Endothelial cell of umbilical vein (primary cell): ENCODE measurements at regions not wholly inside any gene's neighbourhood (a gene's known extent, or its start where the extent isn't known, plus 50 kb on each side); places are given as distances from the start of the nearest gene placed in this dataset.

Experiments
- BruUV-seq: library from RNA; stranded (reverse); fragments of 400-500 nt; replicated peaks from 2 replicates; lab custom pipeline; 2021; lab: Mats Ljungman, UMichigan
- CTCF ChIA-PET: fragments of 300-600, 350-600 bp; sonication (Branson Sonifier 250); formaldehyde crosslinking; loops from one replicate; lab custom pipeline; 2021; ENCODE audit warnings: antibody characterized with exemption, inconsistent platforms; lab: Charles Lee
- POLR2A ChIA-PET: fragments of 300-600, 350-600 bp; sonication (Branson Sonifier 250); formaldehyde crosslinking; loops from one replicate; lab custom pipeline; 2021; ENCODE audit warnings: antibody characterized with exemption, inconsistent platforms; lab: Charles Lee
- DNase-seq: peaks from one replicate; pipeline ENCODE4 v3.0.0-alpha.2; 2011; ENCODE audit warnings: low read depth, low spot score
- FAIRE-seq: peaks from 2 replicates; lab custom pipeline; 2011; peaks lifted over from hg19 to GRCh38; lab: Jason Lieb, UNC
- H2AFZ ChIP-seq: 2 replicates; pipeline ENCODE4 v1.6.0; 2012; ENCODE audit warnings: low read depth, low read length, control low read depth, inconsistent platforms
- H3K27ac ChIP-seq: 2 replicates; pipeline ENCODE4 v1.5.1; 2011; ENCODE audit warnings: low read depth, mild to moderate bottlenecking, control low read depth, low read length, moderate library complexity; ENCODE audit not compliant: insufficient read depth
- H3K27me3 ChIP-seq, 2 experiments: 2 replicates each; pipeline versions ENCODE4 v1.6.0 to v1.6.1; 2011; ENCODE audit warnings: low read length in 2 of 2, mixed read lengths in 1 of 2; ENCODE audit not compliant: control insufficient read depth in 2 of 2, insufficient read depth in 2 of 2
- H3K36me3 ChIP-seq, 2 experiments: 2 replicates in 1 of 2; 3 replicates in 1 of 2; pipeline ENCODE4 v1.5.1; 2011; ENCODE audit warnings: low read length in 2 of 2, mild to moderate bottlenecking in 1 of 2, moderate library complexity in 1 of 2; ENCODE audit not compliant: control insufficient read depth in 2 of 2, insufficient read depth in 2 of 2; ENCODE audit errors: extremely low read depth in 1 of 2
- H3K4me1 ChIP-seq: 3 replicates; pipeline ENCODE4 v1.5.1; 2011; ENCODE audit warnings: mild to moderate bottlenecking, low read length; ENCODE audit not compliant: control insufficient read depth, insufficient read depth; ENCODE audit errors: extremely low read depth
- H3K4me2 ChIP-seq: 2 replicates; pipeline ENCODE4 v1.6.1; 2011; ENCODE audit warnings: low read length, control low read depth, mixed read lengths; ENCODE audit not compliant: insufficient read depth
- H3K4me3 ChIP-seq, 3 experiments: fragments of 200-600 bp in 1 of 3; sonication (generic), shearing (Covaris generic) in 1 of 3; replicated peaks in 1 of 3; 2 replicates each; pipeline ENCODE4 v1.5.1; 2011 to 2016; ENCODE audit warnings: control low read depth in 3 of 3, low read length in 3 of 3, mild to moderate bottlenecking in 2 of 3, inconsistent platforms in 1 of 3, low read depth in 1 of 3, moderate library complexity in 1 of 3; ENCODE audit not compliant: insufficient read depth in 1 of 3
- H3K79me2 ChIP-seq: 2 replicates; pipeline ENCODE4 v1.6.0; 2012; ENCODE audit warnings: low read length, inconsistent platforms; ENCODE audit not compliant: control insufficient read depth, insufficient read depth
- H3K9ac ChIP-seq: replicated peaks from 2 replicates; pipeline ENCODE3; 2011; ENCODE audit warnings: low read length, control low read depth; ENCODE audit not compliant: insufficient read depth; ENCODE audit errors: extremely low read depth
- H3K9me1 ChIP-seq: replicated peaks from 3 replicates; pipeline ENCODE4 v1.6.0; 2011; ENCODE audit warnings: mild to moderate bottlenecking, low read length; ENCODE audit not compliant: control insufficient read depth, insufficient read depth; ENCODE audit errors: extremely low read depth
- H3K9me3 ChIP-seq: replicated peaks from 2 replicates; pipeline ENCODE4 v1.5.1; 2012; ENCODE audit warnings: low read length, inconsistent platforms; ENCODE audit not compliant: control insufficient read depth, insufficient read depth
- H4K20me1 ChIP-seq: replicated peaks from 2 replicates; pipeline ENCODE3; 2011; ENCODE audit warnings: mild to moderate bottlenecking, low read length; ENCODE audit not compliant: control insufficient read depth, insufficient read depth; ENCODE audit errors: extremely low read depth
- EZH2 ChIP-seq: IDR thresholded peaks from 2 replicates; pipeline ENCODE4 v1.6.1; 2012; ENCODE audit warnings: borderline replicate concordance, low read depth, mild to moderate bottlenecking, moderate library complexity, low read length, inconsistent platforms; ENCODE audit not compliant: severe bottlenecking
- FOS ChIP-seq: IDR thresholded peaks from 2 replicates; pipeline ENCODE4 v1.6.1; 2011; ENCODE audit warnings: mild to moderate bottlenecking, low read length, moderate library complexity, borderline replicate concordance; ENCODE audit not compliant: insufficient read depth
- GATA2 ChIP-seq: IDR thresholded peaks from 2 replicates; pipeline ENCODE4 v1.7.0; 2011; ENCODE audit warnings: low read depth, mild to moderate bottlenecking, moderate library complexity, mixed read lengths, low read length; ENCODE audit not compliant: insufficient read length, insufficient read depth
- JUN ChIP-seq: IDR thresholded peaks from 2 replicates; pipeline ENCODE4 v1.6.1; 2011; ENCODE audit warnings: borderline replicate concordance, low read depth; ENCODE audit not compliant: insufficient read length, insufficient read depth
- MAX ChIP-seq: IDR thresholded peaks from 2 replicates; pipeline ENCODE4 v1.6.1; 2011; ENCODE audit not compliant: insufficient read depth, insufficient read length
- MYC ChIP-seq: IDR thresholded peaks from one replicate; pipeline ENCODE4 v1.6.1; 2011; ENCODE audit warnings: mild to moderate bottlenecking, low read depth, low read length
- POLR2A ChIP-seq: IDR thresholded peaks from 2 replicates; pipeline ENCODE4 v1.6.1; 2012; ENCODE audit warnings: low read depth, mild to moderate bottlenecking, control low read depth, low read length
- POLR2AphosphoS5 ChIP-seq: IDR thresholded peaks from 2 replicates; pipeline ENCODE4 v1.6.1; 2012; ENCODE audit warnings: low read depth, mild to moderate bottlenecking, control low read depth, low read length, moderate library complexity; ENCODE audit not compliant: insufficient read depth
- dilution Hi-C: fragments of 300-500 bp; cut with MboI; formaldehyde crosslinking; loops from one replicate; pipeline ENCODE4 v1.15.0; 2019; ENCODE audit warnings: low sequenced_read_pairs; ENCODE audit not compliant: extremely low pct_ligation_motif_present
- intact Hi-C: fragments of 100-400 bp; cut with micrococcal nuclease; formaldehyde crosslinking; loops from one replicate; pipeline ENCODE4 v1.10.0; 2022
- TF ChIP-seq, protein P1 (sequence below), 2 donors: IDR thresholded peaks; 1 replicate in 1 of 2; 2 replicates in 1 of 2; pipeline ENCODE4 v1.5.1; 2011; ENCODE audit warnings: low read length in 2 of 2, mild to moderate bottlenecking in 2 of 2, moderate library complexity in 2 of 2, control low read depth in 1 of 2, inconsistent platforms in 1 of 2, low read depth in 1 of 2; ENCODE audit not compliant: insufficient read depth in 1 of 2; ENCODE audit errors: extremely low read depth in 1 of 2

DNA sequence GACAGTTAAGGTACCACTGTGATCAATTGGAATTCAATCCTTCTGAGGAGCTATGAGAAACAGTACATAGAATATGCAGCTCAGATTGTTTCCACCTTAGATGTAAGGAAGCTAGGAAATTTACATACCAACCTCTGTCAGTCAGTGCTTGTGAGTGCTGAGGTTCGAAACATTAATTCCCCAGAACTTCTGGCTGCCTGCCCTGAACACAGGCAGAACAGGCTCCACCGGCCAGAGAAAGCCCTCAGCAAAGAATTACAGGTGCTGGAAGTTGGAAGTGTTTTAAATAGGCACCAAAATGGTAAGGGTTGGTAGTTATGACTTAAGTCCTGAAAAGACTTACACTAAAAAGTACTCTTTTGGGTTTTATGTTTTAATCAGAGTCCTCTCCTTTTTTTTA lies 651.8 kb downstream of the C4orf33 start:
- dilution Hi-C loops: no loop called here
- no peaks in the 10 kb centered on the region for H3K4me1 ChIP-seq
- no peak overlapping the region for H3K4me3 ChIP-seq
- H3K79me2 ChIP-seq: no peaks in the 10 kb centered on the region
- H3K27me3 ChIP-seq: no peaks in the 10 kb centered on the region
- ChIA-PET CTCF (interaction anchor here (1.3 kb wide), 1 partner anchor 10 kb away, joined by 3 read pairs; no protein-coding TSS in a partner anchor), POLR2A (no interaction called here)
- H3K27ac ChIP-seq: no peak overlapping the region
- DNase-seq (no peak), FAIRE-seq (no peak)
- intact Hi-C loops: loop anchor here (5.0 kb wide), 1 partner anchor 385 kb away; no protein-coding TSS in a partner anchor
- no peak overlapping the region for H3K4me2 ChIP-seq
- no peak overlapping the region for H3K9ac ChIP-seq
- TF ChIP-seq JUN (no peak), POLR2AphosphoS5 (no peak), POLR2A (no peak), GATA2 (no peak), FOS (no peak), MYC (no peak), EZH2 (no peak), MAX (no peak)
- TF ChIP-seq, protein P1, sequence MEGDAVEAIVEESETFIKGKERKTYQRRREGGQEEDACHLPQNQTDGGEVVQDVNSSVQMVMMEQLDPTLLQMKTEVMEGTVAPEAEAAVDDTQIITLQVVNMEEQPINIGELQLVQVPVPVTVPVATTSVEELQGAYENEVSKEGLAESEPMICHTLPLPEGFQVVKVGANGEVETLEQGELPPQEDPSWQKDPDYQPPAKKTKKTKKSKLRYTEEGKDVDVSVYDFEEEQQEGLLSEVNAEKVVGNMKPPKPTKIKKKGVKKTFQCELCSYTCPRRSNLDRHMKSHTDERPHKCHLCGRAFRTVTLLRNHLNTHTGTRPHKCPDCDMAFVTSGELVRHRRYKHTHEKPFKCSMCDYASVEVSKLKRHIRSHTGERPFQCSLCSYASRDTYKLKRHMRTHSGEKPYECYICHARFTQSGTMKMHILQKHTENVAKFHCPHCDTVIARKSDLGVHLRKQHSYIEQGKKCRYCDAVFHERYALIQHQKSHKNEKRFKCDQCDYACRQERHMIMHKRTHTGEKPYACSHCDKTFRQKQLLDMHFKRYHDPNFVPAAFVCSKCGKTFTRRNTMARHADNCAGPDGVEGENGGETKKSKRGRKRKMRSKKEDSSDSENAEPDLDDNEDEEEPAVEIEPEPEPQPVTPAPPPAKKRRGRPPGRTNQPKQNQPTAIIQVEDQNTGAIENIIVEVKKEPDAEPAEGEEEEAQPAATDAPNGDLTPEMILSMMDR (IDR thresholded peaks at IDR 0.05; ENCODE audit: extremely low read depth in 1 of 2, insufficient read depth in 1 of 2, low read depth in 1 of 2, low read length in 2 of 2): no peak
- H2AFZ ChIP-seq: no peak overlapping the region
- no peaks in the 10 kb centered on the region for H3K9me1 ChIP-seq
- no peaks in the 10 kb centered on the region for H4K20me1 ChIP-seq
- H3K36me3 ChIP-seq: no peaks in the 10 kb centered on the region
- no peaks in the 10 kb centered on the region for H3K9me3 ChIP-seq
- BruUV-seq: no TSS peak
